GM12865 (cell line): ENCODE measurements at regions not wholly inside any gene's neighbourhood (a gene's known extent, or its start where the extent isn't known, plus 50 kb on each side); places are given as distances from the start of the nearest gene placed in this dataset.

Source experiments
- DNase-seq: peaks from one replicate; pipeline ENCODE4 v3.0.0; 2010; ENCODE audit warnings: low read depth
- H3K4me3 ChIP-seq: 2 replicates; pipeline ENCODE4 v1.5.1; 2011; ENCODE audit warnings: mild to moderate bottlenecking, low read depth, low read length, control low read depth
- TF ChIP-seq, protein P1 (sequence below): IDR thresholded peaks from 2 replicates; pipeline ENCODE4 v1.5.1; 2011; ENCODE audit warnings: low read length, control low read depth, low read depth, inconsistent platforms; ENCODE audit not compliant: insufficient read depth; ENCODE audit errors: missing control alignments

GRCh38 chr18:73660931-73661856 lies 486.4 kb downstream of the FBXO15 start:
- no peak for DNase-seq
- TF ChIP-seq, protein P1, sequence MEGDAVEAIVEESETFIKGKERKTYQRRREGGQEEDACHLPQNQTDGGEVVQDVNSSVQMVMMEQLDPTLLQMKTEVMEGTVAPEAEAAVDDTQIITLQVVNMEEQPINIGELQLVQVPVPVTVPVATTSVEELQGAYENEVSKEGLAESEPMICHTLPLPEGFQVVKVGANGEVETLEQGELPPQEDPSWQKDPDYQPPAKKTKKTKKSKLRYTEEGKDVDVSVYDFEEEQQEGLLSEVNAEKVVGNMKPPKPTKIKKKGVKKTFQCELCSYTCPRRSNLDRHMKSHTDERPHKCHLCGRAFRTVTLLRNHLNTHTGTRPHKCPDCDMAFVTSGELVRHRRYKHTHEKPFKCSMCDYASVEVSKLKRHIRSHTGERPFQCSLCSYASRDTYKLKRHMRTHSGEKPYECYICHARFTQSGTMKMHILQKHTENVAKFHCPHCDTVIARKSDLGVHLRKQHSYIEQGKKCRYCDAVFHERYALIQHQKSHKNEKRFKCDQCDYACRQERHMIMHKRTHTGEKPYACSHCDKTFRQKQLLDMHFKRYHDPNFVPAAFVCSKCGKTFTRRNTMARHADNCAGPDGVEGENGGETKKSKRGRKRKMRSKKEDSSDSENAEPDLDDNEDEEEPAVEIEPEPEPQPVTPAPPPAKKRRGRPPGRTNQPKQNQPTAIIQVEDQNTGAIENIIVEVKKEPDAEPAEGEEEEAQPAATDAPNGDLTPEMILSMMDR = no peak
- no peak overlapping the region for H3K4me3 ChIP-seq

GRCh38 chr18:73656691-73657090 lies 490.9 kb downstream of the FBXO15 start:
- no peak overlapping the region for H3K4me3 ChIP-seq
- TF ChIP-seq, protein P1 = no peak
- DNase-seq = no peak

GRCh38 chr18:73653827-73654226 lies 493.8 kb downstream of the FBXO15 start:
- no peak overlapping the region for H3K4me3 ChIP-seq
- no peak for DNase-seq
- TF ChIP-seq, protein P1 = no peak

GRCh38 chr18:73653251-73653650 lies 494.4 kb downstream of the FBXO15 start:
- TF ChIP-seq, protein P1 = no peak
- DNase-seq = no peak
- no peak overlapping the region for H3K4me3 ChIP-seq

GRCh38 chr18:73647391-73647790 lies 500.2 kb downstream of the FBXO15 start:
- DNase-seq = no peak
- no peak overlapping the region for H3K4me3 ChIP-seq
- TF ChIP-seq, protein P1 = no peak

- TF ChIP-seq, protein P1 = no peak
- no peak for DNase-seq
- H3K4me3 ChIP-seq = no peak overlapping the region
Measured at GRCh38 chr18:73646772-73647171, 500.9 kb downstream of the FBXO15 start.
